Lower lobe of right lung (tissue), 2 donors: ENCODE measurements at regions not wholly inside any gene's neighbourhood (a gene's known extent, or its start where the extent isn't known, plus 50 kb on each side); places are given as distances from the start of the nearest gene placed in this dataset.

Source experiments
- ATAC-seq, 2 donors: fragments of 200-7000 bp; cut with Tn5 transposase; one replicate each; pipeline ENCODE4 v1.9.1; 2020 to 2022; ENCODE audit warnings: mild to moderate bottlenecking in 2 of 2, moderate library complexity in 2 of 2
- DNase-seq: peaks from one replicate; pipeline ENCODE4 v3.0.0-alpha.2; 2020
- H3K27ac ChIP-seq: fragments of 200-600 bp; one replicate; pipeline ENCODE4 v1.8.0; 2022
- H3K27me3 ChIP-seq: fragments of 200-600 bp; one replicate; pipeline ENCODE4 v1.8.0; 2022; ENCODE audit warnings: low read depth
- H3K36me3 ChIP-seq: fragments of 200-600 bp; one replicate; pipeline ENCODE4 v1.8.0; 2022; ENCODE audit warnings: mild to moderate bottlenecking
- H3K4me1 ChIP-seq: fragments of 200-600 bp; one replicate; pipeline ENCODE4 v1.8.0; 2022
- H3K4me3 ChIP-seq: fragments of 200-600 bp; one replicate; pipeline ENCODE4 v1.8.0; 2022; ENCODE audit warnings: mild to moderate bottlenecking
- H3K9me3 ChIP-seq: fragments of 200-600 bp; one replicate; pipeline ENCODE4 v1.8.0; 2022
- intact Hi-C: fragments of 100-400 bp; cut with DNase I; formaldehyde crosslinking; loops from one replicate; pipeline ENCODE4 v1.11.0; 2022
- TF ChIP-seq, protein P1 (sequence below): fragments of 200-600 bp; IDR thresholded peaks from one replicate; pipeline ENCODE4 v1.8.0; 2022; ENCODE audit warnings: antibody characterized with exemption, mild to moderate bottlenecking
- donor health status: DM: no; HTN: yes; CAD: no; lungs with severe emphysema.

DNA sequence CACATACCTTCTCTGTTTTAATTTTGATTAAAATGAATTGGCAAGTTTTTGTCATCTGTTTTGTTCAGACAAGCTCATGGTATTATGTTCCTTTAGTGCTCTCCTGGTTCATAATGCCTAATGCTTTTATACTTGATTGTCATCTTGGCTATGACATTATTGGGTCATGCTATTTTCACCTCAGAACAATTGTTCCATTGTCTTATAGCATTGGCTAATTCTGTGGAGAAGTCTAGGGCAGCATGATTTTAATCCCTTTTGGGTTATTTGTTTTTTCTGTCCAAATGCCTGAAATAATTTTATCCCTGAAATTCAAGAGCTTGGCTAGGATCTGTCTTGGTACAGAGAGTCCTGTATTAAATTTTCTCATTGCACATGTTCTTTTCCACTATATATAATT is 83.8 kb upstream of the CCDC85A start:
- H3K36me3 ChIP-seq = no peaks in the 10 kb centered on the region
- H3K27me3 ChIP-seq = no peaks in the 10 kb centered on the region
- DNase-seq = no peak
- TF ChIP-seq, protein P1, sequence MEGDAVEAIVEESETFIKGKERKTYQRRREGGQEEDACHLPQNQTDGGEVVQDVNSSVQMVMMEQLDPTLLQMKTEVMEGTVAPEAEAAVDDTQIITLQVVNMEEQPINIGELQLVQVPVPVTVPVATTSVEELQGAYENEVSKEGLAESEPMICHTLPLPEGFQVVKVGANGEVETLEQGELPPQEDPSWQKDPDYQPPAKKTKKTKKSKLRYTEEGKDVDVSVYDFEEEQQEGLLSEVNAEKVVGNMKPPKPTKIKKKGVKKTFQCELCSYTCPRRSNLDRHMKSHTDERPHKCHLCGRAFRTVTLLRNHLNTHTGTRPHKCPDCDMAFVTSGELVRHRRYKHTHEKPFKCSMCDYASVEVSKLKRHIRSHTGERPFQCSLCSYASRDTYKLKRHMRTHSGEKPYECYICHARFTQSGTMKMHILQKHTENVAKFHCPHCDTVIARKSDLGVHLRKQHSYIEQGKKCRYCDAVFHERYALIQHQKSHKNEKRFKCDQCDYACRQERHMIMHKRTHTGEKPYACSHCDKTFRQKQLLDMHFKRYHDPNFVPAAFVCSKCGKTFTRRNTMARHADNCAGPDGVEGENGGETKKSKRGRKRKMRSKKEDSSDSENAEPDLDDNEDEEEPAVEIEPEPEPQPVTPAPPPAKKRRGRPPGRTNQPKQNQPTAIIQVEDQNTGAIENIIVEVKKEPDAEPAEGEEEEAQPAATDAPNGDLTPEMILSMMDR = no peak
- no peak overlapping the region for H3K4me3 ChIP-seq
- H3K27ac ChIP-seq = no peak overlapping the region
- no peak for ATAC-seq
- H3K4me1 ChIP-seq = no peaks in the 10 kb centered on the region
- intact Hi-C loops = no loop called here
- no peaks in the 10 kb centered on the region for H3K9me3 ChIP-seq

DNA sequence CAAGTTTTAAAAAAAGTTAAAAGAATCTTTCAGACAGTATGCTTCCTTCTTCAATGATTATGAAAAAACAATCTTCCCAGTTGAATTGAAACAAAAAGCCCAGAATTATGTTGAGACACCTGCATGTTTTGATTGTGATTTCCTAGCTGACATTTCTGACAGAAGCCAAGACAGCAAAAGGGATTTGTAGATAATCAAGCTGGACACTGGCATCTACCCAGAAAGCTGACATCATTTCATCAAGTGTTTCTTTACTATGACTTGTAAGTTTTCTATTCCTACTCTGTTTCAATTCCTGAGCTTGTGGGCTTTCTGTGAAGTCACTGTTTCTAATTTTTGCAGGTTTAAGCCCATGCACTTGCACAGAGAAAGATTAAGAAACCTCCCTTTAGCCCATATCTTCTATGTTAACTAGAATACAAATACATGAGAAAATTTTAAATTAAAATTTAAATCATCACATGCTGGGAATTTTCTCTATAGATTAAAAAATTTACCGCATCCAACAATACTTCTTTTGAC is 82.9 kb upstream of the CCDC85A start:
- ATAC-seq (no peak), DNase-seq (no peak)
- no peaks in the 10 kb centered on the region for H3K9me3 ChIP-seq
- TF ChIP-seq, protein P1 = no peak
- intact Hi-C loops = no loop called here
- H3K4me3 ChIP-seq = no peak overlapping the region
- H3K36me3 ChIP-seq = no peaks in the 10 kb centered on the region
- H3K27ac ChIP-seq = no peak overlapping the region
- H3K4me1 ChIP-seq = no peaks in the 10 kb centered on the region
- H3K27me3 ChIP-seq = no peaks in the 10 kb centered on the region

DNA sequence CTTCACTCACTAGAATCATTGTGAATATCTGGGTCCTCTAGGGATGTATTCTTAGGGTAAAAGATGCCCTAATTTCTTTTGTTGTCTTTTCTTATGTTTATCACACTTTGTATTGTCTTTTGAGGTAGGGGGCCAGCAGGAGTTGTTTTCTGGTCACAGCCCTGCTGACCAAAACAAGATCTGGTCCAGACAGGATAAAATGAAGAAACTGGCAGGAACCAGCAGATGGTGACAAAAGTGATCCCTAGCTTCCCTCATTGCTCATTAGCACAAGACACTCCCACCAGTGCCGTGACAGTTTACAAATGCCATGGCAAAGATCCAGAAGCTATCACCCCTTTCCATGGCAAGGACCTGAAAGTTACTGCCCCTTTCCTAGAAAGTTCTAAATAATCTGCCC is 81.7 kb upstream of the CCDC85A start:
- Histone ChIP-seq H3K9me3 (no peaks in the 10 kb centered on the region), H3K4me3 (no peak overlapping the region), H3K36me3 (no peaks in the 10 kb centered on the region), H3K27ac (no peak overlapping the region), H3K4me1 (no peaks in the 10 kb centered on the region), H3K27me3 (no peaks in the 10 kb centered on the region)
- intact Hi-C loops = no loop called here
- DNase-seq = no peak
- ATAC-seq = no peak
- TF ChIP-seq, protein P1 = no peak

DNA sequence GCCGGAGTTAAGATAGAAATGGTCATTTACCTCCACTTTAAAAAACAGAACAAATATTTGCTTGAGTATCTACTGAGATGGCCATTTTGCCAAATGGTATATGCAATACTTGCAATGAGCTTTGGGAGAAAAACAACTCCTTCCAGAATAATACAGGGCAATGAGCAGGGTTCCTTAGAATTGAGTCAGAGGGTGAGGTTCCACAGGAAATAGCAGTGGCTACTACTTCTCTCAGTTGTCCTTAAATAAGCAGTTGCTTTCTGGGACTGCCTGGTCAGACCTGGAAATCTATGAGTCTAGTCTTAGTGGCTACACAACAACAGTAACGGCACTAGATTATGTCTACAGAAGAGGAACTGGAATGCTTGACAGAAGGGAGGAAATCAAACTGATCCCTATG is 80.9 kb upstream of the CCDC85A start:
- intact Hi-C loops = no loop called here
- no peaks in the 10 kb centered on the region for H3K4me1 ChIP-seq
- ATAC-seq = no peak
- TF ChIP-seq, protein P1 = no peak
- no peaks in the 10 kb centered on the region for H3K9me3 ChIP-seq
- no peak overlapping the region for H3K27ac ChIP-seq
- H3K27me3 ChIP-seq = no peaks in the 10 kb centered on the region
- DNase-seq = no peak
- H3K4me3 ChIP-seq = no peak overlapping the region
- no peaks in the 10 kb centered on the region for H3K36me3 ChIP-seq

DNA sequence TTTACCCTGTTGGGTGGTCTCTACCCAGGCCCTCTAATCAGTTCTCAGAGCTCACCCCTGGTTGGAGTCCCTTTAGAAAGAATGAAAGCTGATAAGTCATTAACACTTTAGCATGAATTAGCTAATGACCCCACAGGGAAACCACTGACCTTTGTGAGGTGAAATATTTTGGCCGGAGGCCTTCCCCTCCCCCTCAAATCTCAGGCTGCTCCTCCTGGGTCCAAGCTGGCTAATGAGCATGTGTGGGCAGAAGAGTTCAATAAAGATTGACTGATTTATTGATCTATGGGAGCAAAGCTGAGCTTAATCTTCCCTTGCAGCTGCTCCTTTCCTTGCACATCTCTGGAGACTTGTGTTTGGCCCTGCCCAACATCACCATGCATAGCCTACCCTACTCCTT is 78.8 kb upstream of the CCDC85A start:
- H3K9me3 ChIP-seq = no peaks in the 10 kb centered on the region
- TF ChIP-seq, protein P1 = no peak
- H3K27me3 ChIP-seq = no peaks in the 10 kb centered on the region
- ATAC-seq = no peak
- H3K4me1 ChIP-seq = no peaks in the 10 kb centered on the region
- intact Hi-C loops = no loop called here
- no peak overlapping the region for H3K4me3 ChIP-seq
- no peaks in the 10 kb centered on the region for H3K36me3 ChIP-seq
- no peak for DNase-seq
- no peak overlapping the region for H3K27ac ChIP-seq
